IMR-90 (cell line): ENCODE measurements at regions not wholly inside any gene's neighbourhood (a gene's known extent, or its start where the extent isn't known, plus 50 kb on each side); places are given as distances from the start of the nearest gene placed in this dataset.
A peak's percentile ranks its signal among the peaks of the same experiment; 100 is the strongest.

Source experiments
- ATAC-seq: fragments of 200-7000 bp; cut with Tn5 transposase; 2 replicates; pipeline ENCODE4 v1.9.1; 2020; ENCODE audit warnings: low read depth, mild to moderate bottlenecking, moderate library complexity
- BruUV-seq: library from RNA; stranded (reverse); fragments of 400-500 nt; replicated peaks from 2 replicates; lab custom pipeline; 2021; lab: Mats Ljungman, UMichigan
- CTCF ChIA-PET: fragments of 300-600 bp; formaldehyde crosslinking; extraction: SDS; loops from one replicate; lab custom pipeline; 2021; ENCODE audit warnings: antibody characterized with exemption; lab: Yijun Ruan, JAX
- POLR2A ChIA-PET: fragments of 300-600 bp; sonication (Branson Sonifier 250); formaldehyde crosslinking; loops from one replicate; lab custom pipeline; 2022; ENCODE audit warnings: antibody characterized with exemption; ENCODE audit not compliant: unreplicated experiment; lab: Charles Lee
- DNase-seq: peaks from one replicate; pipeline ENCODE4 v3.0.0; 2013
- H2AFZ ChIP-seq: replicated peaks from 2 replicates; pipeline ENCODE3; 2013; ENCODE audit warnings: low read length, mild to moderate bottlenecking; ENCODE audit not compliant: poor library complexity
- H2AK5ac ChIP-seq: 2 replicates; pipeline ENCODE4 v1.6.1; 2013; ENCODE audit warnings: low read depth, low read length, inconsistent platforms
- H2AK9ac ChIP-seq: replicated peaks from 2 replicates; pipeline ENCODE3; 2013; ENCODE audit warnings: mild to moderate bottlenecking, low read depth, low read length, moderate library complexity; ENCODE audit not compliant: poor library complexity
- H2BK120ac ChIP-seq: 2 replicates; pipeline ENCODE4 v1.6.1; 2013; ENCODE audit warnings: low read depth, low read length, inconsistent platforms
- H2BK15ac ChIP-seq: 3 replicates; pipeline ENCODE4 v1.6.1; 2013; ENCODE audit warnings: low read depth, low read length, inconsistent platforms
- H2BK20ac ChIP-seq: 2 replicates; pipeline ENCODE4 v1.6.1; 2013; ENCODE audit warnings: low read depth, mild to moderate bottlenecking, inconsistent platforms, low read length, moderate library complexity
- H2BK5ac ChIP-seq: 2 replicates; pipeline ENCODE4 v1.6.1; 2013; ENCODE audit warnings: mild to moderate bottlenecking, low read depth, low read length, inconsistent platforms; ENCODE audit not compliant: poor library complexity, severe bottlenecking
- H3K14ac ChIP-seq: replicated peaks from 2 replicates; pipeline ENCODE4 v1.6.1; 2013; ENCODE audit warnings: low read depth, low read length, inconsistent platforms
- H3K18ac ChIP-seq: 2 replicates; pipeline ENCODE4 v1.6.1; 2013; ENCODE audit warnings: low read depth, low read length, control low read depth
- H3K23ac ChIP-seq: 2 replicates; pipeline ENCODE4 v1.6.1; 2013; ENCODE audit warnings: low read depth, low read length, inconsistent platforms
- H3K27ac ChIP-seq: 2 replicates; pipeline ENCODE4 v1.5.1; 2013; ENCODE audit warnings: mild to moderate bottlenecking, control low read depth, low read length; ENCODE audit not compliant: insufficient read depth
- H3K27me3 ChIP-seq: 2 replicates; pipeline ENCODE4 v1.6.1; 2013; ENCODE audit warnings: low read length; ENCODE audit not compliant: control insufficient read depth, insufficient read depth
- H3K36me3 ChIP-seq: 2 replicates; pipeline ENCODE4 v1.6.1; 2013; ENCODE audit warnings: low read length, mixed read lengths; ENCODE audit not compliant: control insufficient read depth, insufficient read depth
- H3K4ac ChIP-seq: 2 replicates; pipeline ENCODE4 v1.6.1; 2013; ENCODE audit warnings: low read depth, low read length, inconsistent platforms
- H3K4me1 ChIP-seq: 2 replicates; pipeline ENCODE4 v1.6.1; 2013; ENCODE audit warnings: low read length, mixed read lengths; ENCODE audit not compliant: control insufficient read depth, insufficient read depth
- H3K4me2 ChIP-seq: 2 replicates; pipeline ENCODE4 v1.6.1; 2013; ENCODE audit warnings: low read depth, mild to moderate bottlenecking, control low read depth, low read length, moderate library complexity
- H3K4me3 ChIP-seq: 2 replicates; pipeline ENCODE4 v1.5.1; 2013; ENCODE audit warnings: low read depth, mild to moderate bottlenecking, control low read depth, low read length, moderate library complexity; ENCODE audit not compliant: insufficient read depth
- H3K56ac ChIP-seq: 2 replicates; pipeline ENCODE4 v1.6.1; 2013; ENCODE audit warnings: low read length, inconsistent platforms; ENCODE audit not compliant: insufficient read depth; ENCODE audit errors: extremely low read depth
- H3K79me1 ChIP-seq, 2 experiments: 2 replicates each; pipeline ENCODE4 v1.6.1; 2013; ENCODE audit warnings: low read length in 2 of 2, inconsistent platforms in 1 of 2, low read depth in 1 of 2
- H3K9ac ChIP-seq: 2 replicates; pipeline ENCODE4 v1.6.1; 2013; ENCODE audit warnings: low read depth, low read length, control low read depth
- H3K9me1 ChIP-seq: 2 replicates; pipeline ENCODE4 v1.6.1; 2013; ENCODE audit warnings: low read length, inconsistent platforms; ENCODE audit not compliant: insufficient read depth
- H3K9me3 ChIP-seq: 2 replicates; pipeline ENCODE4 v1.6.1; 2013; ENCODE audit warnings: low read length; ENCODE audit not compliant: control insufficient read depth, insufficient read depth
- H4K20me1 ChIP-seq: 2 replicates; pipeline ENCODE4 v1.6.1; 2013; ENCODE audit warnings: low read length, inconsistent platforms; ENCODE audit not compliant: insufficient read depth
- H4K5ac ChIP-seq: 2 replicates; pipeline ENCODE4 v1.6.1; 2013; ENCODE audit warnings: mild to moderate bottlenecking, low read depth, low read length, control low read depth
- H4K8ac ChIP-seq, 2 experiments: 2 replicates each; pipeline ENCODE4 v1.6.1; 2013; ENCODE audit warnings: low read depth in 2 of 2, low read length in 2 of 2, control low read depth in 1 of 2, inconsistent platforms in 1 of 2
- H4K91ac ChIP-seq: 2 replicates; pipeline ENCODE4 v1.6.1; 2013; ENCODE audit warnings: low read depth, low read length, inconsistent platforms; ENCODE audit not compliant: insufficient read depth
- BHLHE40 ChIP-seq: fragments of 150-350 bp; IDR thresholded peaks from 2 replicates; pipeline ENCODE4 v1.6.1; 2016; ENCODE audit warnings: mild to moderate bottlenecking, low read depth, low read length
- CEBPB ChIP-seq: IDR thresholded peaks from 2 replicates; pipeline ENCODE4 v1.6.1; 2012; ENCODE audit warnings: low read depth, low read length, improper control_type of control experiment
- CHD1 ChIP-seq: IDR thresholded peaks from 2 replicates; pipeline ENCODE4 v1.6.1; 2012; ENCODE audit warnings: low read depth, low read length, improper control_type of control experiment
- ELK1 ChIP-seq: fragments of 150-350 bp; IDR thresholded peaks from 2 replicates; pipeline ENCODE4 v1.6.1; 2016; ENCODE audit warnings: low read depth, mild to moderate bottlenecking, low read length, moderate library complexity, borderline replicate concordance
- MAFK ChIP-seq: IDR thresholded peaks from 2 replicates; pipeline ENCODE4 v1.6.1; 2012; ENCODE audit warnings: low read depth, low read length, improper control_type of control experiment
- MAZ ChIP-seq: IDR thresholded peaks from 2 replicates; pipeline ENCODE4 v1.6.1; 2012; ENCODE audit warnings: low read depth, mild to moderate bottlenecking, low read length, improper control_type of control experiment, moderate library complexity, borderline replicate concordance
- NFE2L2 ChIP-seq: fragments of 150-350 bp; IDR thresholded peaks from 2 replicates; pipeline ENCODE4 v1.6.1; 2016; ENCODE audit warnings: low read depth, mild to moderate bottlenecking, low read length
- POLR2A ChIP-seq: IDR thresholded peaks from 2 replicates; pipeline ENCODE4 v1.6.1; 2012; ENCODE audit warnings: mild to moderate bottlenecking, low read depth, low read length
- RAD21 ChIP-seq: IDR thresholded peaks from 2 replicates; pipeline ENCODE4 v1.6.1; 2012; ENCODE audit warnings: low read length, improper control_type of control experiment
- RFX5 ChIP-seq: IDR thresholded peaks from 2 replicates; pipeline ENCODE4 v1.8.0; 2012; ENCODE audit warnings: low read depth, mild to moderate bottlenecking, low read length, moderate library complexity
- SMC3 ChIP-seq: fragments of 150-350 bp; IDR thresholded peaks from 2 replicates; pipeline ENCODE4 v1.6.1; 2016; ENCODE audit warnings: low read depth, mild to moderate bottlenecking, antibody characterized with exemption, low read length, moderate library complexity
- WGBS, 2 experiments: methylation state at CpG; one replicate each; pipeline versions ENCODE4 v1.1.5 to v1.1.7; 2013; ENCODE audit warnings: missing lambda C conversion rate in 2 of 2; ENCODE audit not compliant: insufficient read length in 1 of 2; ENCODE audit errors: extremely low coverage in 2 of 2; 5-methylcytosine and 5-hydroxymethylcytosine counted together
- dilution Hi-C: fragments of 300-500 bp; cut with HindIII; formaldehyde crosslinking; loops from one replicate; pipeline ENCODE4 v1.14.3; 2018; ENCODE audit warnings: low sequenced_read_pairs; ENCODE audit not compliant: unreplicated experiment
- in situ Hi-C: fragments of 300-500 bp; cut with MboI; formaldehyde crosslinking; loops from 3 replicates; pipeline ENCODE4 v1.14.3; 2019; ENCODE audit warnings: low sequenced_read_pairs, inconsistent platforms, mixed read lengths
- intact Hi-C: fragments of 100-400 bp; cut with micrococcal nuclease; formaldehyde crosslinking; loops from 2 replicates; pipeline ENCODE4 v1.10.0; 2022

- no peak overlapping the region for H3K56ac ChIP-seq
- no peak overlapping the region for H4K91ac ChIP-seq
- no peak overlapping the region for H2BK5ac ChIP-seq
- H4K5ac ChIP-seq = no peak overlapping the region
- H3K18ac ChIP-seq = no peak overlapping the region
- H3K9me3 ChIP-seq = no peaks in the 10 kb centered on the region
- no peak overlapping the region for H2AK5ac ChIP-seq
- H3K4me3 ChIP-seq = no peak overlapping the region
- DNase-seq (no peak), ATAC-seq (no peak)
- POLR2A ChIA-PET = interaction anchor here (0.6 kb wide), 1 partner anchor 378 kb away, joined by 6 read pairs; no protein-coding TSS in a partner anchor
- no peak overlapping the region for H2BK20ac ChIP-seq
- H2AK9ac ChIP-seq = no peak overlapping the region
- H3K9ac ChIP-seq = no peak overlapping the region
- WGBS, 2 experiments = 100% methylated on average over 2 of the region's 4 CpGs; no CpG with 5 or more reads in 1 of the 2 experiments
- no peaks in the 10 kb centered on the region for H3K36me3 ChIP-seq
- CTCF ChIA-PET = interaction anchor here (0.6 to 1.5 kb wide), 2 partner anchors 15 to 389 kb away, joined by 4 read pairs; no protein-coding TSS in a partner anchor
- no peak overlapping the region for H3K27ac ChIP-seq
- no TSS peak for BruUV-seq
- intact Hi-C loops (no loop called here), in situ Hi-C loops (no loop called here), dilution Hi-C loops (no loop called here)
- no peaks in the 10 kb centered on the region for H3K27me3 ChIP-seq
- H3K79me1 ChIP-seq = peaks cover 40 to 55% of the 10 kb centered on the region in 2 experiments
- 0 out of 2 replicates have a peak overlapping the region, but pooled peaks have one; percentile 29 for H3K14ac ChIP-seq
- H2BK120ac ChIP-seq = no peak overlapping the region
- H3K4me1 ChIP-seq = peaks cover 16% of the 10 kb centered on the region
- H4K8ac ChIP-seq = no peak overlapping the region
- TF ChIP-seq MAFK (no peak), ELK1 (no peak), CHD1 (no peak), SMC3 (no peak), RAD21 (no peak), RFX5 (no peak), MAZ (no peak), POLR2A (no peak), CEBPB (no peak), NFE2L2 (no peak), BHLHE40 (no peak)
- no peak overlapping the region for H2AFZ ChIP-seq
- no peak overlapping the region for H3K4me2 ChIP-seq
- H2BK15ac ChIP-seq = no peak overlapping the region
- H3K4ac ChIP-seq = no peak overlapping the region
- H4K20me1 ChIP-seq = no peaks in the 10 kb centered on the region
- H3K23ac ChIP-seq = no peak overlapping the region
- peaks cover 9% of the 10 kb centered on the region for H3K9me1 ChIP-seq
Observed at GRCh38 chr17:72504783-72505182, 384.0 kb downstream of the SOX9 start.
